ENCODE measurements at regions not wholly inside any gene's neighbourhood (a gene's known extent, or its start where the extent isn't known, plus 50 kb on each side); places are given as distances from the start of the nearest gene placed in this dataset.

GRCh38 chr6:134111726-134112125 is 59.3 kb upstream of the SLC2A12 start:
- Histone ChIP-seq H3K36me3 (replicated peaks; ENCODE audit: low read depth, low read length) (no peaks in the 10 kb centered on the region), H3K4me1 (ENCODE audit: low read length) (no peaks in the 10 kb centered on the region), H3K4me3 (ENCODE audit: low read length) (no peak overlapping the region), H3K9me3 (ENCODE audit: insufficient read depth, low read length) (no peaks in the 10 kb centered on the region), H3K9ac (ENCODE audit: low read length) (no peak overlapping the region), H3K79me2 (ENCODE audit: low read length) (no peaks in the 10 kb centered on the region), H2AFZ (ENCODE audit: low read depth, low read length) (no peak overlapping the region), H3K27me3 (ENCODE audit: low read depth, low read length) (no peaks in the 10 kb centered on the region), H4K20me1 (ENCODE audit: insufficient read depth, low read length) (no peaks in the 10 kb centered on the region), H3K4me2 (ENCODE audit: low read length) (no peak overlapping the region), H3K27ac (ENCODE audit: low read length) (no peak overlapping the region)
- no peak for TF ChIP-seq CTCF (IDR thresholded peaks at IDR 0.05; ENCODE audit: low read depth, low read length)
- TF ChIP-seq EZH2phosphoT487 (IDR thresholded peaks at IDR 0.05; ENCODE audit: low read depth): no peak

- H3K27ac ChIP-seq (ENCODE audit: low read length): no peak overlapping the region
- H3K79me2 ChIP-seq (ENCODE audit: low read length): no peaks in the 10 kb centered on the region
- TF ChIP-seq CTCF (IDR thresholded peaks at IDR 0.05; ENCODE audit: low read depth, low read length) (peak; percentile 86), EZH2phosphoT487 (IDR thresholded peaks at IDR 0.05; ENCODE audit: low read depth) (no peak)
- H4K20me1 ChIP-seq (ENCODE audit: insufficient read depth, low read length): no peaks in the 10 kb centered on the region
- H2AFZ ChIP-seq (ENCODE audit: low read depth, low read length): no peak overlapping the region
- H3K9me3 ChIP-seq (ENCODE audit: insufficient read depth, low read length): no peaks in the 10 kb centered on the region
- no peaks in the 10 kb centered on the region for H3K4me1 ChIP-seq (ENCODE audit: low read length)
- H3K4me3 ChIP-seq (ENCODE audit: low read length): no peak overlapping the region
- no peak overlapping the region for H3K4me2 ChIP-seq (ENCODE audit: low read length)
- no peaks in the 10 kb centered on the region for H3K36me3 ChIP-seq (replicated peaks; ENCODE audit: low read depth, low read length)
- H3K27me3 ChIP-seq (ENCODE audit: low read depth, low read length): no peaks in the 10 kb centered on the region
- H3K9ac ChIP-seq (ENCODE audit: low read length): no peak overlapping the region
Observed at GRCh38 chr6:134111062-134111677, 58.7 kb upstream of the SLC2A12 start.

GRCh38 chr6:134106702-134107101 is 54.3 kb upstream of the SLC2A12 start:
- H4K20me1 ChIP-seq (ENCODE audit: insufficient read depth, low read length): no peaks in the 10 kb centered on the region
- H2AFZ ChIP-seq (ENCODE audit: low read depth, low read length): no peak overlapping the region
- no peak overlapping the region for H3K4me3 ChIP-seq (ENCODE audit: low read length)
- no peak overlapping the region for H3K4me2 ChIP-seq (ENCODE audit: low read length)
- H3K36me3 ChIP-seq (replicated peaks; ENCODE audit: low read depth, low read length): no peaks in the 10 kb centered on the region
- TF ChIP-seq EZH2phosphoT487 (IDR thresholded peaks at IDR 0.05; ENCODE audit: low read depth): no peak
- no peak for TF ChIP-seq CTCF (IDR thresholded peaks at IDR 0.05; ENCODE audit: low read depth, low read length)
- no peak overlapping the region for H3K9ac ChIP-seq (ENCODE audit: low read length)
- H3K27ac ChIP-seq (ENCODE audit: low read length): no peak overlapping the region
- H3K27me3 ChIP-seq (ENCODE audit: low read depth, low read length): no peaks in the 10 kb centered on the region
- H3K9me3 ChIP-seq (ENCODE audit: insufficient read depth, low read length): no peaks in the 10 kb centered on the region
- no peaks in the 10 kb centered on the region for H3K4me1 ChIP-seq (ENCODE audit: low read length)
- no peaks in the 10 kb centered on the region for H3K79me2 ChIP-seq (ENCODE audit: low read length)

GRCh38 chr6:134105940-134106339 is 53.5 kb upstream of the SLC2A12 start:
- H3K4me1 ChIP-seq (ENCODE audit: low read length): no peaks in the 10 kb centered on the region
- no peak overlapping the region for H3K4me2 ChIP-seq (ENCODE audit: low read length)
- no peak for TF ChIP-seq CTCF (IDR thresholded peaks at IDR 0.05; ENCODE audit: low read depth, low read length)
- no peak for TF ChIP-seq EZH2phosphoT487 (IDR thresholded peaks at IDR 0.05; ENCODE audit: low read depth)
- no peaks in the 10 kb centered on the region for H3K36me3 ChIP-seq (replicated peaks; ENCODE audit: low read depth, low read length)
- no peak overlapping the region for H3K27ac ChIP-seq (ENCODE audit: low read length)
- H4K20me1 ChIP-seq (ENCODE audit: insufficient read depth, low read length): no peaks in the 10 kb centered on the region
- H3K27me3 ChIP-seq (ENCODE audit: low read depth, low read length): no peaks in the 10 kb centered on the region
- no peaks in the 10 kb centered on the region for H3K79me2 ChIP-seq (ENCODE audit: low read length)
- no peak overlapping the region for H3K4me3 ChIP-seq (ENCODE audit: low read length)
- H3K9ac ChIP-seq (ENCODE audit: low read length): no peak overlapping the region
- no peak overlapping the region for H2AFZ ChIP-seq (ENCODE audit: low read depth, low read length)
- no peaks in the 10 kb centered on the region for H3K9me3 ChIP-seq (ENCODE audit: insufficient read depth, low read length)

All from OCI-LY3 (cell line).